OCI-LY7 (cell line): ENCODE measurements at regions not wholly inside any gene's neighbourhood (a gene's known extent, or its start where the extent isn't known, plus 50 kb on each side); places are given as distances from the start of the nearest gene placed in this dataset.

Experiments
- EZH2phosphoT487 ChIP-seq: fragments of 200-600 bp; sonication (generic); IDR thresholded peaks from 2 replicates; pipeline ENCODE4 v1.6.1; 2018; ENCODE audit warnings: low read depth, borderline replicate concordance, mild to moderate bottlenecking, mixed run types, antibody characterized with exemption, low read length, moderate library complexity, mixed read lengths
- TF ChIP-seq, protein P1 (sequence below): fragments of 200-600 bp; sonication (generic); conservative IDR thresholded peaks from 2 replicates; pipeline ENCODE4 v1.5.1; 2014; ENCODE audit warnings: mild to moderate bottlenecking, antibody characterized with exemption, low read length, moderate library complexity, mixed read lengths

DNA sequence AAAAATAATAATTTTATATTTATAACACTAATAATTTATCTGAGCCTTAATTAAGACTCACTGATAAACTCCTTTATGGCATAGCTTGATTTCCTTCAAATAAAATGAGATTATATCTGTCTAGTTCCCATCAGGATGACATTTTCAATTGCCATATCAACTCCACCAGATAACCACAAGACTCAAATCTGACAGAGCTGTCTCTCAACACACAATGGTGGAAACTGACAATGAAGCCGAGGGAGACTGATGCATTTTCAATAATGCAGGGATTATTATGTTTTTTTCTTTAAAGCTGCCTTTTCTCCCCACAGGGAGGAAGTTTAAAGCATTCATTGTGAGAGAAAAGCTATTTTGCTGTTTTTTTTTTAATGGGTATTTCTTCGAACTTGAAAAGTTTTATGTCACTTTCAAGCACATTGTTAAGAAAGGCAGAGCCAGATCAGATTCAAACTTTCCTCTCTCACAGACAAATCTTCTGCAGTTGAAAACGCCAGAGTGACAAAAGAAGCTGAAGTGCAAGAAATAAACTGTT is 1326.9 kb upstream of the MIR17HG start:
- TF ChIP-seq, protein P1, sequence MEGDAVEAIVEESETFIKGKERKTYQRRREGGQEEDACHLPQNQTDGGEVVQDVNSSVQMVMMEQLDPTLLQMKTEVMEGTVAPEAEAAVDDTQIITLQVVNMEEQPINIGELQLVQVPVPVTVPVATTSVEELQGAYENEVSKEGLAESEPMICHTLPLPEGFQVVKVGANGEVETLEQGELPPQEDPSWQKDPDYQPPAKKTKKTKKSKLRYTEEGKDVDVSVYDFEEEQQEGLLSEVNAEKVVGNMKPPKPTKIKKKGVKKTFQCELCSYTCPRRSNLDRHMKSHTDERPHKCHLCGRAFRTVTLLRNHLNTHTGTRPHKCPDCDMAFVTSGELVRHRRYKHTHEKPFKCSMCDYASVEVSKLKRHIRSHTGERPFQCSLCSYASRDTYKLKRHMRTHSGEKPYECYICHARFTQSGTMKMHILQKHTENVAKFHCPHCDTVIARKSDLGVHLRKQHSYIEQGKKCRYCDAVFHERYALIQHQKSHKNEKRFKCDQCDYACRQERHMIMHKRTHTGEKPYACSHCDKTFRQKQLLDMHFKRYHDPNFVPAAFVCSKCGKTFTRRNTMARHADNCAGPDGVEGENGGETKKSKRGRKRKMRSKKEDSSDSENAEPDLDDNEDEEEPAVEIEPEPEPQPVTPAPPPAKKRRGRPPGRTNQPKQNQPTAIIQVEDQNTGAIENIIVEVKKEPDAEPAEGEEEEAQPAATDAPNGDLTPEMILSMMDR = no peak
- TF ChIP-seq EZH2phosphoT487 = no peak
